ENCODE measurements at regions not wholly inside any gene's neighbourhood (a gene's known extent, or its start where the extent isn't known, plus 50 kb on each side); places are given as distances from the start of the nearest gene placed in this dataset.
"Not testable (repeated sequence)": the region's sequence is repeated elsewhere in the genome, so short reads cannot be mapped to it uniquely, and the experiment has no call there.

GRCh38 chr4:173661001-173661400 is 131.0 kb upstream of the HAND2 start:
- no peaks in the 10 kb centered on the region for H3K27me3 Mint-ChIP-seq
- no peaks in the 10 kb centered on the region for H3K4me1 Mint-ChIP-seq
- no peak overlapping the region for H3K4me3 Mint-ChIP-seq
- H3K27ac Mint-ChIP-seq = no peak overlapping the region
- intact Hi-C loops (cut with micrococcal nuclease) = no loop called here
- H3K9me3 Mint-ChIP-seq = no peaks in the 10 kb centered on the region
- H3K36me3 Mint-ChIP-seq (ENCODE audit: low read depth) = no peaks in the 10 kb centered on the region
- no peak for DNase-seq

GRCh38 chr4:173656898-173657297 is 126.9 kb upstream of the HAND2 start:
- Mint-ChIP-seq H3K27ac (no peak overlapping the region), H3K4me1 (no peaks in the 10 kb centered on the region), H3K36me3 (ENCODE audit: low read depth) (no peaks in the 10 kb centered on the region), H3K4me3 (no peak overlapping the region), H3K27me3 (no peaks in the 10 kb centered on the region), H3K9me3 (no peaks in the 10 kb centered on the region)
- intact Hi-C loops (cut with micrococcal nuclease) = no loop called here
- no peak for DNase-seq

GRCh38 chr4:173652283-173652931 is 122.4 kb upstream of the HAND2 start:
- Mint-ChIP-seq H3K36me3 (ENCODE audit: low read depth) (no peaks in the 10 kb centered on the region), H3K4me1 (no peaks in the 10 kb centered on the region)

GRCh38 chr4:173651651-173652282 is 121.7 kb upstream of the HAND2 start:
- Mint-ChIP-seq H3K4me1 (no peaks in the 10 kb centered on the region), H3K9me3 (no peaks in the 10 kb centered on the region), H3K27ac (no peak overlapping the region), H3K4me3 (no peak overlapping the region), H3K27me3 (no peaks in the 10 kb centered on the region), H3K36me3 (ENCODE audit: low read depth) (no peaks in the 10 kb centered on the region)
- DNase-seq = no peak
- intact Hi-C loops (cut with micrococcal nuclease) = no loop called here

More at GRCh38 chr4:173652283-173652931, 122.4 kb upstream of the HAND2 start:
- Mint-ChIP-seq H3K9me3 (no peaks in the 10 kb centered on the region), H3K4me3 (no peak overlapping the region), H3K27me3 (no peaks in the 10 kb centered on the region), H3K27ac (no peak overlapping the region)
- DNase-seq = no peak
- intact Hi-C loops (cut with micrococcal nuclease) = no loop called here

GRCh38 chr4:173647902-173648301 is 117.9 kb upstream of the HAND2 start:
- Mint-ChIP-seq H3K4me3 (no peak overlapping the region), H3K27ac (no peak overlapping the region), H3K4me1 (no peaks in the 10 kb centered on the region), H3K27me3 (no peaks in the 10 kb centered on the region), H3K36me3 (ENCODE audit: low read depth) (no peaks in the 10 kb centered on the region), H3K9me3 (no peaks in the 10 kb centered on the region)
- intact Hi-C loops (cut with micrococcal nuclease) = no loop called here
- no peak for DNase-seq

- DNase-seq = no peak
- Mint-ChIP-seq H3K4me3 (no peak overlapping the region), H3K27ac (no peak overlapping the region), H3K27me3 (no peaks in the 10 kb centered on the region), H3K4me1 (no peaks in the 10 kb centered on the region), H3K9me3 (no peaks in the 10 kb centered on the region), H3K36me3 (ENCODE audit: low read depth) (no peaks in the 10 kb centered on the region)
- intact Hi-C loops (cut with micrococcal nuclease) = no loop called here
Observed at GRCh38 chr4:173642509-173642908, 112.5 kb upstream of the HAND2 start.

GRCh38 chr4:173635395-173635794 is 105.4 kb upstream of the HAND2 start:
- H3K27me3 Mint-ChIP-seq = no peaks in the 10 kb centered on the region
- H3K36me3 Mint-ChIP-seq (ENCODE audit: low read depth) = no peaks in the 10 kb centered on the region
- H3K27ac Mint-ChIP-seq = no peak overlapping the region
- DNase-seq = no peak
- no peak overlapping the region for H3K4me3 Mint-ChIP-seq
- peaks cover 10% of the 10 kb centered on the region for H3K9me3 Mint-ChIP-seq
- intact Hi-C loops (cut with micrococcal nuclease) = no loop called here
- no peaks in the 10 kb centered on the region for H3K4me1 Mint-ChIP-seq

- H3K27me3 Mint-ChIP-seq = no peaks in the 10 kb centered on the region
- H3K36me3 Mint-ChIP-seq (ENCODE audit: low read depth) = no peaks in the 10 kb centered on the region
- no peaks in the 10 kb centered on the region for H3K4me1 Mint-ChIP-seq
- intact Hi-C loops (cut with micrococcal nuclease) = no loop called here
- H3K9me3 Mint-ChIP-seq = peaks cover 17% of the 10 kb centered on the region
- H3K4me3 Mint-ChIP-seq = no peak overlapping the region
- no peak overlapping the region for H3K27ac Mint-ChIP-seq
- no peak for DNase-seq
Observed at GRCh38 chr4:173626277-173626676, 96.2 kb upstream of the HAND2 start.

GRCh38 chr4:173618648-173619047 is 88.6 kb upstream of the HAND2 start:
- H3K36me3 Mint-ChIP-seq (ENCODE audit: low read depth); H3K27ac Mint-ChIP-seq; DNase-seq; H3K4me3 Mint-ChIP-seq; intact Hi-C loops (cut with micrococcal nuclease); H3K27me3 Mint-ChIP-seq; H3K4me1 Mint-ChIP-seq: not testable (repeated sequence)
- H3K9me3 Mint-ChIP-seq = peaks cover 33% of the 10 kb centered on the region

- no peak for DNase-seq
- Mint-ChIP-seq H3K9me3 (peaks cover 8% of the 10 kb centered on the region), H3K36me3 (ENCODE audit: low read depth) (no peaks in the 10 kb centered on the region), H3K4me3 (no peak overlapping the region), H3K27ac (no peak overlapping the region), H3K4me1 (no peaks in the 10 kb centered on the region), H3K27me3 (no peaks in the 10 kb centered on the region)
- intact Hi-C loops (cut with micrococcal nuclease) = no loop called here
Observed at GRCh38 chr4:173609158-173609557, 79.1 kb upstream of the HAND2 start.

- H3K27me3 Mint-ChIP-seq; H3K4me3 Mint-ChIP-seq; H3K27ac Mint-ChIP-seq; H3K36me3 Mint-ChIP-seq (ENCODE audit: low read depth); intact Hi-C loops (cut with micrococcal nuclease); DNase-seq; H3K4me1 Mint-ChIP-seq; H3K9me3 Mint-ChIP-seq: not testable (repeated sequence)
Observed at GRCh38 chr4:173608632-173609031, 78.6 kb upstream of the HAND2 start.

- H3K4me3 Mint-ChIP-seq = no peak overlapping the region
- H3K27ac Mint-ChIP-seq = no peak overlapping the region
- H3K9me3 Mint-ChIP-seq = no peaks in the 10 kb centered on the region
- DNase-seq = no peak
- no peaks in the 10 kb centered on the region for H3K36me3 Mint-ChIP-seq (ENCODE audit: low read depth)
- no peaks in the 10 kb centered on the region for H3K4me1 Mint-ChIP-seq
- intact Hi-C loops (cut with micrococcal nuclease) = no loop called here
- no peaks in the 10 kb centered on the region for H3K27me3 Mint-ChIP-seq
Observed at GRCh38 chr4:173591760-173592159, 61.7 kb upstream of the HAND2 start.

- Mint-ChIP-seq H3K27ac (no peak overlapping the region), H3K4me3 (no peak overlapping the region), H3K36me3 (ENCODE audit: low read depth) (no peaks in the 10 kb centered on the region), H3K4me1 (no peaks in the 10 kb centered on the region), H3K9me3 (no peaks in the 10 kb centered on the region), H3K27me3 (no peaks in the 10 kb centered on the region)
- no peak for DNase-seq
- intact Hi-C loops (cut with micrococcal nuclease) = no loop called here
Observed at GRCh38 chr4:173590697-173591096, 60.7 kb upstream of the HAND2 start.

GRCh38 chr4:173585876-173586572 is 56.0 kb upstream of the HAND2 start:
- H3K4me1 Mint-ChIP-seq = no peaks in the 10 kb centered on the region
- H3K27me3 Mint-ChIP-seq = peaks cover 2% of the 10 kb centered on the region
- no peaks in the 10 kb centered on the region for H3K36me3 Mint-ChIP-seq (ENCODE audit: low read depth)
- H3K9me3 Mint-ChIP-seq = no peaks in the 10 kb centered on the region
- H3K27ac Mint-ChIP-seq = no peak overlapping the region
- intact Hi-C loops (cut with micrococcal nuclease) = no loop called here
- no peak for DNase-seq
- no peak overlapping the region for H3K4me3 Mint-ChIP-seq

Data from activated CD4-positive, alpha-beta T cell treated with anti-CD3 and anti-CD28 coated beads, Interleukin-2, amount 10 ng/mL, durations not matched to agents 24 days and 14 days (primary cell).